H9 (cell line): ENCODE measurements at regions not wholly inside any gene's neighbourhood (a gene's known extent, or its start where the extent isn't known, plus 50 kb on each side); places are given as distances from the start of the nearest gene placed in this dataset.

Experiments
- DNase-seq: peaks from one replicate; pipeline ENCODE4 v3.0.0-alpha.2; 2017
- H2AFZ ChIP-seq: one replicate; pipeline ENCODE4 v1.6.1; 2013; ENCODE audit warnings: mild to moderate bottlenecking, low read length, control low read depth, moderate library complexity
- H2AK5ac ChIP-seq: 2 replicates; pipeline ENCODE4 v1.6.1; 2013; ENCODE audit warnings: low read length, control low read depth, mixed read lengths; ENCODE audit not compliant: insufficient read length
- H2BK120ac ChIP-seq: one replicate; pipeline ENCODE4 v1.6.1; 2013; ENCODE audit warnings: low read depth, mild to moderate bottlenecking, low read length, control low read depth, inconsistent platforms; ENCODE audit not compliant: poor library complexity, severe bottlenecking
- H2BK12ac ChIP-seq: 2 replicates; pipeline ENCODE4 v1.6.1; 2013; ENCODE audit warnings: low read length, control low read depth, mixed read lengths, low read depth; ENCODE audit not compliant: insufficient read length
- H2BK15ac ChIP-seq: 2 replicates; pipeline ENCODE4 v1.6.1; 2013; ENCODE audit warnings: low read depth, low read length, control low read depth
- H2BK20ac ChIP-seq: one replicate; pipeline ENCODE4 v1.6.1; 2013; ENCODE audit warnings: low read depth, mild to moderate bottlenecking, low read length, control low read depth, inconsistent platforms; ENCODE audit not compliant: poor library complexity, severe bottlenecking
- H2BK5ac ChIP-seq: 2 replicates; pipeline ENCODE4 v1.6.1; 2013; ENCODE audit warnings: low read length, control low read depth, mixed read lengths; ENCODE audit not compliant: insufficient read length
- H3K14ac ChIP-seq: 2 replicates; pipeline ENCODE4 v1.6.1; 2013; ENCODE audit warnings: low read length, control low read depth; ENCODE audit not compliant: insufficient read depth
- H3K18ac ChIP-seq: 2 replicates; pipeline ENCODE4 v1.6.1; 2013; ENCODE audit warnings: low read depth, mild to moderate bottlenecking, mixed read lengths, low read length, control low read depth; ENCODE audit not compliant: insufficient read length
- H3K23ac ChIP-seq: 2 replicates; pipeline ENCODE4 v1.6.1; 2013; ENCODE audit warnings: low read length, control low read depth, mixed read lengths, low read depth; ENCODE audit not compliant: insufficient read length
- H3K23me2 ChIP-seq: 2 replicates; pipeline ENCODE4 v1.6.1; 2013; ENCODE audit warnings: low read depth, mild to moderate bottlenecking, mixed read lengths, low read length, control low read depth; ENCODE audit not compliant: insufficient read length, poor library complexity, severe bottlenecking
- H3K27ac ChIP-seq: 2 replicates; pipeline ENCODE4 v1.5.1; 2013; ENCODE audit warnings: low read length, control low read depth, mixed read lengths, low read depth; ENCODE audit not compliant: insufficient read length
- H3K27me3 ChIP-seq: 2 replicates; pipeline ENCODE4 v1.6.1; 2013; ENCODE audit warnings: low read length, control low read depth, inconsistent platforms; ENCODE audit not compliant: insufficient read depth
- H3K4ac ChIP-seq: 2 replicates; pipeline ENCODE4 v1.6.1; 2013; ENCODE audit warnings: low read depth, mild to moderate bottlenecking, control low read depth, inconsistent platforms, low read length, moderate library complexity
- H3K4me1 ChIP-seq: 2 replicates; pipeline ENCODE4 v1.6.1; 2013; ENCODE audit warnings: low read length, control low read depth, inconsistent platforms; ENCODE audit not compliant: insufficient read depth
- H3K4me2 ChIP-seq: 2 replicates; pipeline ENCODE4 v1.6.1; 2013; ENCODE audit warnings: low read length, control low read depth, mixed read lengths; ENCODE audit not compliant: insufficient read length, insufficient read depth
- H3K56ac ChIP-seq: 2 replicates; pipeline ENCODE4 v1.6.1; 2013; ENCODE audit warnings: low read depth, mild to moderate bottlenecking, mixed read lengths, low read length, control low read depth; ENCODE audit not compliant: insufficient read length
- H3K79me1 ChIP-seq: 2 replicates; pipeline ENCODE4 v1.6.1; 2013; ENCODE audit warnings: low read depth, mild to moderate bottlenecking, moderate library complexity, low read length, control low read depth, inconsistent platforms; ENCODE audit not compliant: insufficient read depth, poor library complexity, severe bottlenecking
- H3K79me2 ChIP-seq: 2 replicates; pipeline ENCODE4 v1.6.1; 2013; ENCODE audit warnings: low read length, control low read depth, inconsistent platforms; ENCODE audit not compliant: insufficient read depth
- H3K9ac ChIP-seq: 2 replicates; pipeline ENCODE4 v1.6.1; 2013; ENCODE audit warnings: low read length, control low read depth, mixed read lengths; ENCODE audit not compliant: insufficient read length; ENCODE audit errors: extremely low read depth
- H3K9me3 ChIP-seq: one replicate; pipeline ENCODE4 v1.6.1; 2013; ENCODE audit warnings: low read depth, low read length, inconsistent platforms; ENCODE audit not compliant: control insufficient read depth
- H3T11ph ChIP-seq: one replicate; pipeline ENCODE4 v1.6.1; 2013; ENCODE audit warnings: mild to moderate bottlenecking, low read length, control low read depth, inconsistent platforms
- H4K20me1 ChIP-seq: one replicate; pipeline ENCODE4 v1.6.1; 2013; ENCODE audit not compliant: control insufficient read depth, insufficient read length, insufficient read depth
- H4K5ac ChIP-seq: 2 replicates; pipeline ENCODE4 v1.6.1; 2013; ENCODE audit warnings: low read depth, mild to moderate bottlenecking, mixed read lengths, low read length, control low read depth; ENCODE audit not compliant: insufficient read length
- H4K8ac ChIP-seq: replicated peaks from 2 replicates; pipeline ENCODE4 v1.6.1; 2013; ENCODE audit warnings: low read length, control low read depth, mixed read lengths, low read depth; ENCODE audit not compliant: insufficient read length
- H4K91ac ChIP-seq: 2 replicates; pipeline ENCODE4 v1.6.1; 2013; ENCODE audit warnings: low read depth, mild to moderate bottlenecking, moderate library complexity, mixed read lengths, low read length, control low read depth; ENCODE audit not compliant: insufficient read length
- H3K27ac Mint-ChIP-seq, 3 experiments: 2 replicates in 2 of 3; 3 replicates in 1 of 3; pipeline ENCODE4 v1.8.0; 2020 to 2021; ENCODE audit warnings: mixed read lengths in 3 of 3, mild to moderate bottlenecking in 1 of 3, moderate library complexity in 1 of 3
- H3K27me3 Mint-ChIP-seq: 2 replicates; pipeline ENCODE4 v1.8.0; 2021; ENCODE audit warnings: low read depth, mild to moderate bottlenecking, moderate library complexity, mixed read lengths
- H3K36me3 Mint-ChIP-seq, 3 experiments: 2 replicates in 2 of 3; 3 replicates in 1 of 3; pipeline ENCODE4 v1.8.0; 2020 to 2021; ENCODE audit warnings: low read depth in 3 of 3, mixed read lengths in 3 of 3; ENCODE audit not compliant: insufficient read depth in 1 of 3
- H3K4me1 Mint-ChIP-seq, 2 experiments: 2 replicates each; pipeline ENCODE4 v1.8.0; 2020; ENCODE audit warnings: mixed read lengths in 2 of 2
- H3K4me3 Mint-ChIP-seq, 2 experiments: 2 replicates in 1 of 2; 3 replicates in 1 of 2; pipeline ENCODE4 v1.8.0; 2020 to 2021; ENCODE audit warnings: mild to moderate bottlenecking in 2 of 2, mixed read lengths in 2 of 2, moderate library complexity in 1 of 2
- H3K9me3 Mint-ChIP-seq, 2 experiments: 2 replicates in 1 of 2; 3 replicates in 1 of 2; pipeline ENCODE4 v1.8.0; 2020; ENCODE audit warnings: mild to moderate bottlenecking in 2 of 2, mixed read lengths in 2 of 2, moderate library complexity in 1 of 2
- CTCF ChIP-seq: fragments of 200-600 bp; sonication (generic); conservative IDR thresholded peaks from 3 replicates; pipeline ENCODE4 v1.8.0; 2021; ENCODE audit warnings: antibody characterized with exemption, mild to moderate bottlenecking

- peaks cover 3 to 4% (median 4%) of the 10 kb centered on the region in 3 experiments; a peak in 4 of 7 replicates for H3K36me3 Mint-ChIP-seq
- Histone ChIP-seq H3K27ac (no peak overlapping the region), H3K4me2 (no peak overlapping the region)
These were observed 84.3 kb downstream of the RPRM start for GRCh38 chr2:153394247-153394646.

More at GRCh38 chr2:153394247-153394646, 84.3 kb downstream of the RPRM start:
- no peak for TF ChIP-seq CTCF
- Histone ChIP-seq H3K23ac (no peak overlapping the region), H4K20me1 (no peaks in the 10 kb centered on the region), H3K14ac (no peak overlapping the region), H3K4me1 (peaks cover 3% of the 10 kb centered on the region; the same call in 1 of the 2 replicates), H4K8ac (no peak overlapping the region), H3K79me2 (no peaks in the 10 kb centered on the region), H2AK5ac (no peak overlapping the region), H2BK120ac (no peak overlapping the region), H3K9me3 (no peaks in the 10 kb centered on the region), H3K27me3 (no peaks in the 10 kb centered on the region), H3K56ac (no peak overlapping the region), H2BK5ac (no peak overlapping the region), H3K79me1 (no peaks in the 10 kb centered on the region), H4K91ac (no peak overlapping the region), H3K18ac (no peak overlapping the region), H3K4ac (no peak overlapping the region), H3K23me2 (no peaks in the 10 kb centered on the region), H2BK15ac (no peak overlapping the region), H3K9ac (no peak overlapping the region), H2BK12ac (no peak overlapping the region), H2BK20ac (no peak overlapping the region), H4K5ac (no peak overlapping the region), H2AFZ (no peak overlapping the region), H3T11ph (no peak overlapping the region)
- DNase-seq = no peak
- H3K27ac Mint-ChIP-seq = no peak overlapping the region
- no peak overlapping the region for H3K4me3 Mint-ChIP-seq
- peaks cover 10 to 11% of the 10 kb centered on the region in 2 experiments for H3K4me1 Mint-ChIP-seq
- peaks cover 11 to 14% of the 10 kb centered on the region in 2 experiments; a peak in 4 of 5 replicates for H3K9me3 Mint-ChIP-seq
- H3K27me3 Mint-ChIP-seq = no peaks in the 10 kb centered on the region; the same call in 1 of the 2 replicates
